Ureter (tissue), 1 donor: ENCODE measurements at regions not wholly inside any gene's neighbourhood (a gene's known extent, or its start where the extent isn't known, plus 50 kb on each side); places are given as distances from the start of the nearest gene placed in this dataset.
A peak's percentile ranks its signal among the peaks of the same experiment; 100 is the strongest.
"Not testable (repeated sequence)": the region's sequence is repeated elsewhere in the genome, so short reads cannot be mapped to it uniquely, and the experiment has no call there.

ENCODE experiments used
- DNase-seq: peaks from one replicate; pipeline ENCODE4 v3.0.0-alpha.2; 2020; ENCODE audit warnings: low spot score
- donor health status: DM: yes; HTN: yes; CAD: no.

GRCh38 chr3:166447513-166447912 is 610.3 kb upstream of the BCHE start:
- no peak for DNase-seq

- DNase-seq = no peak
Measured at GRCh38 chr3:166446986-166447385, 609.8 kb upstream of the BCHE start.

DNA sequence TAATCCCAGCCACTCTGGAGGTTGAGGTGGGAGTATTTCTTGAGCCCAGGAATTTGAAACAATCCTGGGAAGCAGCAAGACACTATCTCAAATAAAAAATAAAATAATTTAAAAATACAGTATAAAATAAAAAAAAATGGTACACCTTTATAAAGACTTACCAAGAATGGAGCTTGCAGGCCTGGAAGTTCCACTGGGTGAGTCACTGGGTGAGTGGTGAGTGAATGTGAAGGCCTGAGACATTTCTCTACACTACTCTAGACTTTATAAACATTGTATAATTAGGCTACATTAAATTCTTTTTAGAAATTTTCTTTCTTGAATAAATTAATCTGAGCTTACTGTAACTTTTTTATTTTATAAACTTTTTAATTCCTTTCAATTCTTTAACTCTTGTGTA is 609.1 kb upstream of the BCHE start:
- no peak for DNase-seq

DNA sequence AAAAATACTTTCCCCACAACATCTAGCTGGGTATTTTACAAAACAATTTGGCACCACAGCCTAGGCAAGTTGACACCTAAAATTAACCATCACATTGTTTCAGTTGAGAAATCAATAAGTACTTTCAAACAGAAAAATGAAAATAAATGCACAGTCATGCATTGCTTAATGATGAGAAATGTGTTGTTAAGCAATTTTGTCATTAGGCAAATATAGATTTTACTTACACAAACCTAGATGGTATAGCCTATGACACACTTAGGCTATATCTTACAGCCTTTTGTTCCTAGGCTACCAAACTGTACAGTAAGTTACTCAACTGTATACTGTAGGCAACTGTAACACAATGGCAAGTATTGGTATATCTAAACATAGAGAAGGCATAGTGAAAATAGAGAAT is 608.6 kb upstream of the BCHE start:
- DNase-seq = no peak

DNA sequence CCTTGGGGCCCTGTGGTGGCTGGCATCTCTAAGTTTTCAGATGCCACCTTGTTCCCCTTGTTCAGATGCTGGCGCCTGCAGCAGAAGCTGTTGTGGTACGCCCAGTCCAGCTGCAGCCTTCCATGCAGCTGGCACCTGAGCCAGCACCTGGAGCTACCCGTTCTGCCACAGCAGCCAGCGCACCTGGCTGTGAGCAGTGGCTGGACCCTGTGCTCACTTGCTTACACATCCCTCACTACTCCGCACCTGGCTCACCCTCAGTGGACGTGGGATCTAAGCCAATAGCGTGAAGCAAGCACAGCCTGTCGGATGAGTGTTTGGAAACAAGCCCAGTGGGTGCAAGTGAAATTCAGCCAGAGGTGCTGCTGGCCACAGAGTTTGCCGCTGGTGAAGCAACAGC is 607.5 kb upstream of the BCHE start:
- DNase-seq = peak; percentile 43

GRCh38 chr3:166444336-166444735 is 607.1 kb upstream of the BCHE start:
- DNase-seq = peak; percentile 44

DNA sequence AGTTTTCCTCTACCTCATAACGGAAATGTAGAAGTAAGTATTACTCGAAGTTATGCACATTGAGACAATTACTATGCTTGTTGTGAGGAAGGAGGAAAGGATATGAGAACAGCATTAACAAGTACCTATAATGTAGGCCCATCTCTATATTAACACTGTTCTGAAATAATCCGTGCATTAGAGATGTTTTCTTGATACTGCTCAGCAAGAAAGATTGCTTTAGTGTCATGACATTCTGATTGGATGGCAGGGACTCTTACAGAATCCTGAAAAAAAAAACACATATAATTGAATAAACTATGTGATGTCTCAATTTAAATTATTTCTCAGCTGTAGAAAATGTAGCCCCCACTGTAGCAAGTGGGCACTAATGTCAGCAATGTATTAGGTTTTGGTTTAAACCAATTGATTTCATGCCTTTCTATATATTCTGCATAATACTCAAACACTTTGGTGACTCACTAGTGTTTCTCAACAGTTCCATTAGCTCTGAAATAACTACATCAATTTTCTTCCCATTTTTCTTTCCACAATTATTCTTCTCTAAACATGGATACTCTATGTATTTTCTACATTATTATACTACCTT is 598.3 kb upstream of the BCHE start:
- no peak for DNase-seq

DNA sequence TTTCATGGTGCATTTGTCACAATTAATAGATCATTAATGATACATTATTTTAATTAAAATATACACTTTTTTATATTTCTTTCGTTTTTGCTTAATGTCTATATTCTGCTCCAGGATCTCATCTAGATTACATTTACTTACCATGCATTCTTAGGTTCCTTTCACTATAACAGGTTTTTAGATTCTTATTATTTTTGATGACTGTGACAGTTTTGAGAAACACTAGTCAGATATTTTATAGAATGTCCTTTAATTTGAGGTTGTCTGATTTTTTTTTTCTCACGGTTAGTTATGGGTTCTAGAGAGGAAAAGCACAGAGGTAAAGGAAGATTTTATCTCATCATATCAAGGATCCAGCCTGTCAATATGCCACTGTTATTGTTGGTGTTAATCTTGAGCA is 595.8 kb upstream of the BCHE start:
- no peak for DNase-seq

GRCh38 chr3:166425900-166426611 is 588.8 kb upstream of the BCHE start:
- DNase-seq = no peak

DNA sequence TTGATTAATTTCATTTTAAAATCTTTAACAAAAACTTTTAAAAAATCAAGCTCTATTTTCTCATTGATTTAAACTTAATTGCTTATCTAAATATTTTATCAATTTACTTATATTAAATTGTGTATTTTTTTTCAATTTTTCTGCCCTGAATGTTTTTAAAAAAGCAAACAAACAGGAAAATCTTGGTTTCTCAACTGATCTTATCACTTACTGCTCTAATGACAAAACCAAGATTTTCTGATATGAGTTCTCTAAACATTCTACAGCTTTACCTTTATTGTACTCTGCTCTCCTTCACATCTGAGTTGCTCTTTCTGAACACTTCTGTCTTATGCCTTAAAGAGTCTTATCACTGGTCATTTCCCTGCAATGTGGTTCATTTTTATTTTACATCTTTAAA is 587.8 kb upstream of the BCHE start:
- no peak for DNase-seq

DNA sequence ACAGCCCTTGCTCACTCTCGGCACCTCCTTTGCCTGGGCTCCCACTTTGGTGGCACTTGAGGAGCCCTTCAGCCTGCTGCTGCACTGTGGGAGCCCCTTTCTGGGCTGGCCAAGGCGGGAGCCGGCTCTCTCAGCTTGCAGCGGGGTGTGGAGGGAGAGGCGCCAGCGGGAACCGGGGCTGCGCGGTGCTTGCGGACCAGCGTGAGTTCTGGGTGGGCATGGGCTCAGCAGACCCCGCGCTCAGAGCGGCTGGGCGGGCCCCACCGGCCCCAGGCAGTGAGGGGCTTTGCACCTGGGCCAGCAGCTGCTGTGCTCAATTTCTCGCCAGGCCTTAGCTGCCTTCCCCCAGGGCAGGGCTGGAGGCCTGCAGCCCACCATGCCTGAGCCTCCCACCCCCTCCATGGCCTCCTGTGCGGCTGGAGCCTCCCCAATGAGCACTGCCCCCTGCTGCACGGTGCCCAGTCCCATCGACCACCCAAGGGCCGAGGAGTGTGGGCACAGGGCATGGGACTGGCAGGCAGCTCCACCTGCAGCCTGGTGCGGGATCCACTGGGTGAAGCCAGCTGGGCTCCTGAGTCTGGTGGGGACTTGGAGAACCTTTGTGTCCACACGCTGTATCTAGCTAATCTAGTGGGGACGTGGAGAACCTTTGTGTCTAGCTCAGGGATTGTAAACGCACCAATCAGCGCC is 586.7 kb upstream of the BCHE start:
- not testable (repeated sequence) for DNase-seq

- no peak for DNase-seq
Measured at GRCh38 chr3:166422556-166422955, 585.3 kb upstream of the BCHE start.

- DNase-seq = no peak
Measured at GRCh38 chr3:166420071-166420470, 582.8 kb upstream of the BCHE start.

- DNase-seq = no peak
Measured at GRCh38 chr3:166405896-166406295, 568.7 kb upstream of the BCHE start.

GRCh38 chr3:166405465-166405864 is 568.2 kb upstream of the BCHE start:
- DNase-seq = no peak

DNA sequence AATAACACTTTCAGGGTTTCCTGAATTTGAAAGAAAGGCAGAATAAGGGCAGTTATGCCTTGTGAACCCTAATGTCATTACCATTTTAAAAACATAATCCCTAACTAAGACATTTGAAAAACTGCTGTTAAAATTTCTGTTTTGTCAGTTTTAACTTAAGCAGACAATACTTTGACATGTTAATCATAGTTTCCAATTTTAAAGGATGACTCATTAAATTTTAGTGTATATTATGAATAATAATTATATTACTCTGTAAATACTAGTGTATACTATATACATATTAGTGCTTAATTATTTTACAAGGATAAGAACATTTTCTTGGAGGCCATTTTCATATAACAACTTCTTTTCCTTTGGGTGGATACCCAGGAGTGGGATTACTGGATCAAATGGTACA is 553.1 kb upstream of the BCHE start:
- no peak for DNase-seq

DNA sequence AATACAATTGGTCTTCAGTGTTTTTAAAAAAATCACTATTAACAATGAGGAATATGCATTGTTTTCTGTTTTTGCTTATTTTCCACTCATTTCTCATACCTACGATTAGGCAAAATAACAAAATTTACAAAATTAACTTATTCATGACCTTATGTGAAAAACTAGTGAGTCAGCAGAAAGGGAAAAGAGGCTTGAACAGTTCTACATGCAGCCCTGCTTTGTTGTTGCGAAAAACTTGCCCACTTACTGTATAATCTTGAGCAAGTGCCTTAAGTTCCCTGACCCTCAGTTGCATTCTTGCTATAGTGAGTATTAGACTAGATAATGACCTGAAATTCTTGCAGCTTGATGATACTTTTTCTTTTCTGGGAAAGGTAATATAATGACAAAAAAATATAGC is 551.1 kb upstream of the BCHE start:
- no peak for DNase-seq

DNA sequence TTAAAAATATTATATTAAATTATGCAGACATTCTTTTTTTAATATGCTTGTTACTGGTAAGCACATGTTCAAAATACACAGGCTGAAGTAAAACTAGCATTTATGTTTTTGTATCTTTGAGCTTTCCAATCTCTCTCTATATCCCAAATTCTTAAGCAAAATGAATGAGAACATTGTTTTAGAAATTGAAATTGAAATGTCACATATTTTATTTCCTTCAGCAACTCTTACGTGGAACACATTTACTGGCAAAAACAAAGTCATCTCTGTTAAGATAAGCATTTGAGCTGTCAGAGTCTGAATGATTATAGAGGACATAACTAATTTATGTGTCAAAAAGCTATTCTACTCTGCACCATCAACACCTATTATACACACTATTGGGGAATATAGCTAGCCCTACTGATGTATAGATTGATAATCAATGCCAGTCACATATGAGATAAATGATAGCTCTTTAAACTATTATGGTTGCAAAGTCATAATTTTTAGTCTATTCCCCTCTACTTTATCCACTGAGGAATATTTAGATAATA is 535.4 kb upstream of the BCHE start:
- no peak for DNase-seq

DNA sequence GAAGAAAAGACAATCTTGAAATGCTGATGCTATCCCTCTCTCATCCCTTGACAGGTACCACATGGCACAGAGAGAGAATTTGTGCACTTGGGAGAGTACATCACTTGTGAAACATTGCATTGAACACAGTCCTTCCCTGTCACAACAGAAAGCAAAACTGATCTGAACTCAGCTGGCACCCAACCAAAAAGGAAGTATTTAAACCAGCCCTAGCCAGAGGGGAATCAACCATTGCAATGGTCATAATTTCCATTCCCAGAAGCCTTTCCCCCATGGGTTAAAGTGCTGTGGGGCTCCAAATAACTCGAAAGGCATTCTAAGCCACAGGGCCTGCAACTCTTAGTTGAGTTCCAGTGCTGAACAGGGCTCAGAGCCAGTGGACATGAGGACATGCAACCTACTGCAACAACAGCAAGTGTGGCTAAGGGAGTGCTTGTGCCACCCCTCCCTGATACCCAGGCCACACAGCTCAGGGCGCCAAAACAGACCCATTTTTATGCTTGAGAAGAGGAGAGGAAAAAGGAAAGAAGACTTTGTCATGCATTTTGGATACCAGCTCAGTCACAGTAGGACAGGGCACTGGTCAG is 530.8 kb upstream of the BCHE start:
- no peak for DNase-seq

- DNase-seq = no peak
Measured at GRCh38 chr3:166362698-166363097, 525.5 kb upstream of the BCHE start.

GRCh38 chr3:166360720-166361119 is 523.5 kb upstream of the BCHE start:
- DNase-seq = no peak

DNA sequence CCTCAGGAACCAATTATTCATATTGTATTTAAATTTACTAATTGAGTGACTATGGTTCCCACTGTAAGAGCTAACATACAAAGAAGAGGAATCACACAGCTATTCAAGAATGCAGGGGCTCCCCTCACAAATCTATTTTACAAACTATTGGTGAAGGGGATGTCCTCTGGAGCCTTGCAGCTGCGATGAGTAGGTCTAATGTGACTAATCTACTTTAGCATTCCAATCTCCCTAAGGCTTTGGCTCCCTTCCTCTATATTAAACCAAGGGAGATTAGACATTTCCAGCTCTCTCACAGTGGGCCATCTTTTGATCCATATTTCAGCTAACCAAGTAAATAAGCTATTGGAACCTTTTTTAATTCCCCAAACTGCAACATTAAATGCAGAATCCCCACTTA is 514.2 kb upstream of the BCHE start:
- DNase-seq = no peak
